B cell (primary cell): ENCODE measurements at regions not wholly inside any gene's neighbourhood (a gene's known extent, or its start where the extent isn't known, plus 50 kb on each side); places are given as distances from the start of the nearest gene placed in this dataset.

Experiments
- ATAC-seq: fragments of 200-7000 bp; cut with Tn5 transposase; one replicate; pipeline ENCODE4 v1.10.0; 2021; ENCODE audit warnings: low read depth, mild to moderate bottlenecking, moderate number of reproducible peaks, moderate library complexity
- CTCF ChIA-PET: fragments of 350-600 bp; sonication (Branson Sonifier 250); formaldehyde crosslinking; loops from one replicate; lab custom pipeline; 2021; ENCODE audit warnings: antibody characterized with exemption, inconsistent platforms; lab: Charles Lee
- POLR2A ChIA-PET: fragments of 350-600 bp; sonication (Branson Sonifier 250); formaldehyde crosslinking; loops from one replicate; lab custom pipeline; 2021; ENCODE audit warnings: antibody characterized with exemption; lab: Charles Lee
- DNase-seq: peaks from one replicate; pipeline ENCODE4 v3.0.0; 2013
- H2AFZ ChIP-seq: 2 replicates; pipeline ENCODE4 v1.6.1; 2012; ENCODE audit warnings: mild to moderate bottlenecking, low read depth, low read length; ENCODE audit not compliant: insufficient read depth, poor library complexity, severe bottlenecking
- H3K27ac ChIP-seq, 2 donors: 1 replicate in 1 of 2; 2 replicates in 1 of 2; pipeline ENCODE4 v1.5.1; 2012 to 2013; ENCODE audit warnings: low read length in 2 of 2, mild to moderate bottlenecking in 2 of 2, moderate library complexity in 1 of 2
- H3K27me3 ChIP-seq, 4 experiments: fragments of 200-600 bp in 1 of 4; sonication (generic) in 1 of 4; replicated peaks in 1 of 4; 1 replicate in 2 of 4; 2 replicates in 2 of 4; pipeline versions ENCODE4 v1.6.1 to v1.7.0; 2013 to 2016; ENCODE audit warnings: low read length in 3 of 4, mild to moderate bottlenecking in 2 of 4, mixed read lengths in 1 of 4, moderate library complexity in 1 of 4; ENCODE audit not compliant: insufficient read depth in 4 of 4, control insufficient read depth in 3 of 4; ENCODE audit errors: control extremely low read depth in 1 of 4
- H3K36me3 ChIP-seq, 2 experiments: replicated peaks in 1 of 2; 1 replicate in 1 of 2; 2 replicates in 1 of 2; pipeline versions ENCODE4 v1.6.1 to v1.7.1; 2013; ENCODE audit warnings: low read length in 1 of 2; ENCODE audit not compliant: insufficient read depth in 2 of 2, control insufficient read depth in 1 of 2; ENCODE audit errors: control extremely low read depth in 1 of 2, extremely low read depth in 1 of 2
- H3K4me1 ChIP-seq, 2 donors: fragments of 200-600 bp in 1 of 2; sonication (generic) in 1 of 2; 1 replicate in 1 of 2; 2 replicates in 1 of 2; pipeline versions ENCODE4 v1.5.1 to v1.6.1; 2013 to 2017; ENCODE audit warnings: low read length in 2 of 2; ENCODE audit not compliant: control insufficient read depth in 2 of 2, insufficient read depth in 2 of 2
- H3K4me2 ChIP-seq: replicated peaks from 2 replicates; pipeline ENCODE3; 2012; ENCODE audit warnings: mild to moderate bottlenecking, low read depth, low read length; ENCODE audit not compliant: poor library complexity, severe bottlenecking
- H3K4me3 ChIP-seq, 5 experiments: fragments of 200-600 bp in 1 of 5; sonication (generic) in 1 of 5; 1 replicate in 3 of 5; 2 replicates in 2 of 5; pipeline versions ENCODE4 v1.5.1 to v1.7.0; 2011 to 2016; ENCODE audit warnings: low read length in 4 of 5, mild to moderate bottlenecking in 4 of 5, low read depth in 2 of 5, control low read depth in 1 of 5, moderate library complexity in 1 of 5; ENCODE audit not compliant: insufficient read depth in 1 of 5; ENCODE audit errors: control extremely low read depth in 1 of 5, extremely low read depth in 1 of 5
- H3K79me2 ChIP-seq: fragments of 200-600 bp; sonication (generic); one replicate; pipeline ENCODE4 v1.6.0; 2016; ENCODE audit warnings: low read length; ENCODE audit not compliant: control insufficient read depth, insufficient read depth
- H3K9ac ChIP-seq: fragments of 200-600 bp; sonication (generic); 2 replicates; pipeline ENCODE4 v1.6.1; 2017; ENCODE audit warnings: mild to moderate bottlenecking, low read length, moderate library complexity
- H3K9me3 ChIP-seq, 3 donors: one replicate each; pipeline versions ENCODE4 v1.6.1 to v1.7.1; 2013; ENCODE audit warnings: low read length in 2 of 3; ENCODE audit not compliant: control insufficient read depth in 2 of 3, insufficient read depth in 1 of 3; ENCODE audit errors: control extremely low read depth in 1 of 3
- H4K20me1 ChIP-seq: 2 replicates; pipeline ENCODE4 v1.6.0; 2012; ENCODE audit warnings: mild to moderate bottlenecking, low read length; ENCODE audit not compliant: insufficient read depth, control insufficient read depth, poor library complexity, severe bottlenecking
- H3K27ac Mint-ChIP-seq: one replicate; pipeline ENCODE4 v1.8.0; 2021; ENCODE audit warnings: mixed read lengths
- H3K27me3 Mint-ChIP-seq: one replicate; pipeline ENCODE4 v1.8.0; 2021; ENCODE audit warnings: mixed read lengths
- H3K4me1 Mint-ChIP-seq: one replicate; pipeline ENCODE4 v1.8.0; 2021; ENCODE audit warnings: mixed read lengths
- H3K4me3 Mint-ChIP-seq: one replicate; pipeline ENCODE4 v1.8.0; 2021; ENCODE audit warnings: mixed read lengths
- H3K9me3 Mint-ChIP-seq: one replicate; pipeline ENCODE4 v1.8.0; 2022; ENCODE audit warnings: mixed read lengths; ENCODE audit not compliant: insufficient read depth
- EZH2 ChIP-seq: IDR thresholded peaks from 2 replicates; pipeline ENCODE4 v1.6.1; 2012; ENCODE audit warnings: borderline replicate concordance, low read depth, mild to moderate bottlenecking, moderate library complexity, low read length; ENCODE audit not compliant: insufficient read depth, poor library complexity, severe bottlenecking
- whole genome bisulfite sequencing: methylation state at CpG from one replicate; pipeline ENCODE4 v1.1.5; 2013; ENCODE audit warnings: missing lambda C conversion rate; ENCODE audit not compliant: insufficient coverage; 5-methylcytosine and 5-hydroxymethylcytosine counted together
- intact Hi-C: fragments of 100-400 bp; cut with micrococcal nuclease; formaldehyde crosslinking; loops from one replicate; pipeline ENCODE4 v1.10.0; 2022
- TF ChIP-seq, protein P1 (sequence below): fragments of 200-600 bp; IDR thresholded peaks from one replicate; pipeline ENCODE4 v1.8.0; 2022; ENCODE audit warnings: antibody characterized with exemption, mild to moderate bottlenecking

DNA sequence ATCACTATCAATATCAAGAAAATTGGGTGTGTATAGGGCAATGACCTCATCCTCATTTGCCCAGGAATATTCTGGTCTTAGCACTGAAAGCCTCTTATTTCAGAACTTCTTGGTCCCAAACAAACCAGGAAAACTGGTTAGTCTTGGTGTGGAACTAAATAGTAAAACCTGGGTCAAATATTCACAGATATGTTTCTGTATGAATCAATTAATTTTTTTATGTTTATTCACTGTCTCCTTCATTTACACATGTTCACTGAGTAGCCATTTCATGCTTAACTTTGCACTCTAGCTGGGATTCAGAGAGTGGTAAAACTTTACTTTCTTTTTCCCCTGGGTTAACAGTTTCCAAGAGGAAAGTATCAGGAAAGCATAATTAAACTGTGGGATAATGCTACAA, 113.7 kb upstream of the PAPPA start:
- POLR2A ChIA-PET = no interaction called here
- CTCF ChIA-PET = no interaction called here
- intact Hi-C loops = no loop called here

DNA sequence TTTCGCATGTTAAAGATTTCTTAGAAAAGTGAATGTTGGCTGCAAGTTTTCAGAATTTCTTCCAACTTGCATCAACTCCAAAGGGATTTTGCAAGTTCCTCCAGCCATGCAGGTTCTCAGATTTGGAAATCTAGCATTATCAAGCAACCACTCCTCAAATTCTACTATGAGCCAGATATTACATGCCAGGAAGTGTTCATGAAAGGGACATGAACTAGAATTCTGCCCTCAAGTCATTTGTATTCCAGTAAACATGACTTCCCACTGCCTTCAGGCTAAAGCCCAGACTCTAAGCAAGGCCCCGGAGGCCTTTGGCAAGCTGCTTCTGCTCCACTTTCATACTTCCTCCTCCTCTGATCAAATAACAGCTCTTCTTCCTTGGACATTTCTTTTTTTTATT, 111.3 kb upstream of the PAPPA start:
- TF ChIP-seq, protein P1, sequence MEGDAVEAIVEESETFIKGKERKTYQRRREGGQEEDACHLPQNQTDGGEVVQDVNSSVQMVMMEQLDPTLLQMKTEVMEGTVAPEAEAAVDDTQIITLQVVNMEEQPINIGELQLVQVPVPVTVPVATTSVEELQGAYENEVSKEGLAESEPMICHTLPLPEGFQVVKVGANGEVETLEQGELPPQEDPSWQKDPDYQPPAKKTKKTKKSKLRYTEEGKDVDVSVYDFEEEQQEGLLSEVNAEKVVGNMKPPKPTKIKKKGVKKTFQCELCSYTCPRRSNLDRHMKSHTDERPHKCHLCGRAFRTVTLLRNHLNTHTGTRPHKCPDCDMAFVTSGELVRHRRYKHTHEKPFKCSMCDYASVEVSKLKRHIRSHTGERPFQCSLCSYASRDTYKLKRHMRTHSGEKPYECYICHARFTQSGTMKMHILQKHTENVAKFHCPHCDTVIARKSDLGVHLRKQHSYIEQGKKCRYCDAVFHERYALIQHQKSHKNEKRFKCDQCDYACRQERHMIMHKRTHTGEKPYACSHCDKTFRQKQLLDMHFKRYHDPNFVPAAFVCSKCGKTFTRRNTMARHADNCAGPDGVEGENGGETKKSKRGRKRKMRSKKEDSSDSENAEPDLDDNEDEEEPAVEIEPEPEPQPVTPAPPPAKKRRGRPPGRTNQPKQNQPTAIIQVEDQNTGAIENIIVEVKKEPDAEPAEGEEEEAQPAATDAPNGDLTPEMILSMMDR = no peak
- TF ChIP-seq EZH2 = no peak
- no peaks in the 10 kb centered on the region for H3K4me1 ChIP-seq
- no peak overlapping the region for H2AFZ ChIP-seq
- ChIA-PET CTCF (no interaction called here), POLR2A (no interaction called here)
- H3K4me3 ChIP-seq = no peak overlapping the region
- Mint-ChIP-seq H3K27me3 (no peaks in the 10 kb centered on the region), H3K27ac (no peak overlapping the region), H3K4me1 (no peaks in the 10 kb centered on the region), H3K4me3 (no peak overlapping the region), H3K9me3 (peaks cover 4% of the 10 kb centered on the region)
- H3K4me2 ChIP-seq = no peak overlapping the region
- ATAC-seq (no peak), DNase-seq (no peak)
- intact Hi-C loops = no loop called here
- no peaks in the 10 kb centered on the region for H3K27me3 ChIP-seq
- H4K20me1 ChIP-seq = no peaks in the 10 kb centered on the region
- no peak overlapping the region for H3K27ac ChIP-seq
- H3K36me3 ChIP-seq = no peaks in the 10 kb centered on the region
- peaks cover 0 to 3% (median 0%) of the 10 kb centered on the region in 3 donors for H3K9me3 ChIP-seq
- no peaks in the 10 kb centered on the region for H3K79me2 ChIP-seq
- no CpG with 5 or more reads among the region's 2 CpGs for WGBS
- H3K9ac ChIP-seq = no peak overlapping the region

More for the DNA sequence above, 113.7 kb upstream of the PAPPA start:
- no peaks in the 10 kb centered on the region for H3K79me2 ChIP-seq
- H3K4me3 ChIP-seq = no peak overlapping the region
- no peak overlapping the region for H2AFZ ChIP-seq
- H3K27me3 ChIP-seq = no peaks in the 10 kb centered on the region
- Mint-ChIP-seq H3K27ac (no peak overlapping the region), H3K9me3 (peaks cover 2% of the 10 kb centered on the region), H3K4me3 (no peak overlapping the region), H3K4me1 (no peaks in the 10 kb centered on the region), H3K27me3 (no peaks in the 10 kb centered on the region)
- no peaks in the 10 kb centered on the region for H3K9me3 ChIP-seq
- H3K9ac ChIP-seq = no peak overlapping the region
- H3K4me1 ChIP-seq = no peaks in the 10 kb centered on the region
- no peaks in the 10 kb centered on the region for H3K36me3 ChIP-seq
- H4K20me1 ChIP-seq = no peaks in the 10 kb centered on the region
- H3K27ac ChIP-seq = no peak overlapping the region
- ATAC-seq (no peak), DNase-seq (no peak)
- H3K4me2 ChIP-seq = no peak overlapping the region
- TF ChIP-seq, protein P1 = no peak
- TF ChIP-seq EZH2 = no peak
